HG02763 (cell line): ENCODE measurements at regions not wholly inside any gene's neighbourhood (a gene's known extent, or its start where the extent isn't known, plus 50 kb on each side); places are given as distances from the start of the nearest gene placed in this dataset.
"Not testable (repeated sequence)": the region's sequence is repeated elsewhere in the genome, so short reads cannot be mapped to it uniquely, and the experiment has no call there.

Experiments
- ATAC-seq: cut with Tn5 transposase; IDR thresholded peaks from one replicate; pipeline ENCODE4 v1.9.1; 2021; ENCODE audit warnings: mild to moderate bottlenecking, moderate library complexity; ENCODE audit not compliant: unreplicated experiment

DNA sequence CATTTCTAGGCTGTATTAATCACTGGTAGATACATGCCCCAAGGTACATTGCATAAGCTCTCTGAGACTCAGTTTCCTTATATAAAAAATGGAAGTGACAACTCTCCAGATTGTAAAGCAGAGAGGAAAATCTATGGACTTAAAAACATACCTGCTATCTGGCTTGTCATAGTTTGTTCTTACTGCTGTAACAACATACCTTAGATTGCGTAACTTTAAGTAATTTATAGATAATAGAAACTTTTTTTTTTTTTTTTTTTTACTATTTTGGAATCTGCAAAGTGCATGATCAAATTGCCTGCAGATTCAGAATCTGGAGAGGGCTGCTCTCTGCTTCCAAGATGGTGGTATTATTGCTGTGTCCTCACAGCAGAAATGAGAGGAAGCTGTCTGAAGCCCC is 827.7 kb upstream of the BRINP3 start:
- ATAC-seq: no peak

DNA sequence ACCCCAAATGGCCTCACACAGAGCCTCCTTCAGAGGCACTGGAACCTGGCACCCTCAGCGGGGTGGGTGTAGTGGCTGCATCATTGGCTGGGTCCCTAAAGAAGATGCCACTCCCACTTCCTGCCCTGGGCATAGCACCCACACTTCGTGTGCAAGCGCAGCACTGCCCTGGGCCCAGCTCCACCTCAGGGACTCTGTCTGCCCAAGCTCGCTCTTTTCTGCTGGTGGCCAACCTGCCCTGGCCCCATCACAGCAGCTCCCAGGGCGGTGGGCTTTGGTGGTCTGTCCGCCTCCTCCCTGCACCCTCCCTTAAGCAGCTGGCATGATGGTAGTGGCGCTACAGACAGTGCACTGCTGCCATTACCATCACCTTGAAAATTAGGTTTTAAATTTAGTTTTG is 829.3 kb upstream of the BRINP3 start:
- ATAC-seq: no peak

- ATAC-seq: no peak
Observed at GRCh38 chr1:191320062-191320461, 838.2 kb upstream of the RGS18 start.

DNA sequence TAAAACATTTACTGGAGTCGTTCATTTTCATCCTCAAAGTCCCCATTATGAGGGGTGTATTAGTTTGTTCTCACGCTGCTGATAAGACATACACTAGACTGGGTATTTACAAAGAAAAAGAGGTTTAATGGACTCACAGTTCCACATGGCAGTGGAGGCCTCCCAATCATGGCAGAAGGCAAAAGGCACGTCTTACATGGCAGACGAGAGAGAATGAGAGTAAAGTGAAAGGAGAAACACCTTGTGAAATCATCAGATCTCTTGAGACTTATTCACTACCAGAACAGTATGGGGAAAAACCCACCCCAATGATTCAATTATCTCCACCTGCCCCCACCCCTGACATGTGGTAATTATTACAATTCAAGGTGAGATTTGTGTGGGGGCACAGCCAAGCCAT is 830.4 kb upstream of the RGS18 start:
- no peak for ATAC-seq

DNA sequence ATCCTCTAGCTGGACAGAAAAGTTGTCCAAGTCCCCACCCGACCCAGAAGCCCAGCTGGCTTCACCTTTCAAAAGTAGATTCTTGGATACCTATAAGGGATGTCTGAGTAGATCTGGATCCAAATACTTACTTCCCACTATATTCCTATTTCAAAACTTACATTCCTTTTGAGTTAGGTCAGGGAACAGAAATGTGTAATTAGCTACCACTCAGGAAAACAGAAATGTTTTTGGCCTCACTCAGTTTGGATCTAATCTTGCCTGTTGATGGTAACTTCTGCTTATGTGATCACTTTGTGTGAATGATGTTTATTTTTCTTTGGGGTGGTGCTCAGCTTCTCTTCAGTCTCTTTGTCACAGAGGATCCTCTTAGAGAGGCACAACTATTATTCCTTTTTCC is 814.4 kb upstream of the RGS18 start:
- ATAC-seq: no peak

GRCh38 chr1:191346381-191346780 is 811.9 kb upstream of the RGS18 start:
- no peak for ATAC-seq

GRCh38 chr1:191348328-191348727 is 809.9 kb upstream of the RGS18 start:
- ATAC-seq: no peak

GRCh38 chr1:191350938-191351337 is 807.3 kb upstream of the RGS18 start:
- ATAC-seq: no peak

DNA sequence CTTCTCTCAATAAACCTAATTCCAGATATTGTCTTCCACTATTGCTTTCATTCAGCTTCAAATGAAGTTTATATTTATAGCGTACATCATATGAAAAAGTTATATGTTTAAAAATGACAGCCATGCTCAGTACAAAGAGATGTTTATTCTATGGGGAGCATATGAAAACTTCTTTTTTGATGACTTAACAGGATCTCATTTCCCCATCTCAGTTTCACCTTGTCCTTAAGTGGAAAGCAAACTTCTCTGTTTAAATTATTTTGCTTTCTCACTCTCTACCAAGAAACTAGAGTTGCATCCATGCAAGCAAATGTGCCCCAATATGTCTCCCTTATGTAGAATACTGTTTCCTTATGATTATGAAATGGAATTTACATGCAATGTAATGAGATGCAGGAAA is 799.5 kb upstream of the RGS18 start:
- ATAC-seq: no peak

GRCh38 chr1:191366686-191367085 is 791.6 kb upstream of the RGS18 start:
- no peak for ATAC-seq

DNA sequence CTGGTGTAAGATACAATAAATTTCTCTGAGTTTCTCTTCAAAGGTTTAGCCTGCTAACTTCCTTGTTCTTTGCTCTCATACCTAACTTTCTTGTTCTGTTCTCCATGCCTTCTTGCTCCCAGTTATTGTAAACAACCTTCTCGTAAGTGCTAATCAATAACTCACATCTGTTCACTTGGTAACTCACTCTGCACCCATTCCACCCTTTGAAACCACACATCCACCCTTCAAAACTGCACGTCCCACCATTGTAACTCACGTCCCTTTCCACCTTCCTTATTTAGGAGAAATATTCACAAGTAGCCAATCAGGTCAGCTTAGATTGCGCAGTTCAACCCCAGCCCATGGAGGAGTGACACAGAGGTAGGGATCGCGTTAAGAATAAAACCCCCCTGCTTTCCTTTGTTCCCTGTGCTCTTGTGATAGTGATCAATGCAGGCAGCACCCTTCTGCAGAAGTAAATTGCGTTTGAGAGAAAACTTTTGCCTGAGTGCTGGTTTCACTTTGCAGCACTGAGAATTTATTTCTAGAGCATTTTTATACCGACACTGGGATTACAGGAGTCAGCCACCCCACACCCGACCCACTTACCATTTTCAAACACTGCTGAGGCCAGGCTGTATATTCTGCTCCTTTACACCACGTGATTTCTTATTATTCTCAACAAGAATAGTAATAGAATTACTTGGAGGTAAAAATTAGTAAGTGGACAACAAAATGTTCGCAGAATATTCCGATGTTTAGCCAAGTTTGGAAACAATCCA is 789.2 kb upstream of the RGS18 start:
- no peak for ATAC-seq

GRCh38 chr1:191371626-191372025 is 786.6 kb upstream of the RGS18 start:
- ATAC-seq: no peak

GRCh38 chr1:191388283-191388682 is 770.0 kb upstream of the RGS18 start:
- no peak for ATAC-seq

DNA sequence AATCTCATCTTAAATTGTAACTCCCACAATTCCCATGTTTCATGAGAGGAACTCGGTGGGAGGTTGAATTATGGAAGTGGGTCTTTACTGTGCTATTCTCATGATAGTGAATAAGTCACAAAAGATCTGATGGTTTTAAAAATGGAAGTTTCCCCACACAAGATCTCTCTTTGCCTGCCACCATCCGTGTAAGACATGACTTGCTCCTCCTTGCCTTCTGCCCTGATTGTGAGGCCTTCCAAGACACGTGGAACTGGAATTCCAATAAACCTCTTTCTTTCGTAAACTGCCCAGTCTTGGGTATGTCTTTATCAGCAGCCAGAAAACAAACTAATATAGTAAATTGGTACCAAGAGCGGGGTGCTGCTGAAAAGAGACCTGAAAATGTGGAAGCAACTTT is 761.6 kb upstream of the RGS18 start:
- no peak for ATAC-seq

DNA sequence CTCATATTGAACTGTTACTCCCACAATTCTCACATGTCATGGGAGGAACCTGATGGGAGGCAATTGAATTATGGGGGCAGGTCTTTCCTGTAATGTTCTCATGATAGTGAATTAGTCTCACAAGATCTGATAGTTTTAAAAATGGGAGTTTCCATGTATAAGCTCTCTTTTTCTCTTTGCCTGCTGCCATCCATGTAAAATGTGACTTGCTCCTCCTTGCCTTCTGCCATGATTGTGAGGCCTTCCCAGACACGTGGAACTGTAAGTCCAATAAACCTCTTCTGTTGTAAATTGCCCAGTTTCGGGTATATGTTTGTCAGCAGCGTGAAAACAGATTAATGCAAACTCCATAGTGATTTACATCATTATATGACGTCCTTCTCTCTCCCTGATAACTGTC is 759.7 kb upstream of the RGS18 start:
- no peak for ATAC-seq

- ATAC-seq: no peak
Observed at GRCh38 chr1:191405417-191405816, 752.8 kb upstream of the RGS18 start.

- no peak for ATAC-seq
Observed at GRCh38 chr1:191414981-191415640, 743.2 kb upstream of the RGS18 start.

- no peak for ATAC-seq
Observed at GRCh38 chr1:191419842-191420241, 738.4 kb upstream of the RGS18 start.

DNA sequence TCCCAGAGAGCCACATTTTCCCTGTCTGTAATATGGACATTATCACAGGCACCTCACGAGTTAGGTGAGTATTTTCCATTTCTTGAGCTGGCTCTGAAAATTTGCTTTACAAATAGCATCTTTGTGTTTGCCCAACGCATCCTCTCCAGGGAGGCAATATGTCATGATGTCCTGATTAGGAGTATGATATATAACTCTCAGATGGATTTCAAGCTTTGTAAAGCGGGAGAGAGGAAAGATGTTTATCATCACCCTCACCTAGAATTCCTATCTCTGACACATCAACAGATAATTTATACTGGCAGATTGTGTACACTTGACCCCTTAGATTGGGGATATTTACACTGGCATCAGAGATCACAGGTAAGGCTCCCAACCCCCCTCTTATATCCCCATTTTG is 730.7 kb upstream of the RGS18 start:
- ATAC-seq: no peak

- ATAC-seq: no peak
Observed at GRCh38 chr1:191432817-191433216, 725.4 kb upstream of the RGS18 start.

GRCh38 chr1:191438979-191439378 is 719.3 kb upstream of the RGS18 start:
- no peak for ATAC-seq

DNA sequence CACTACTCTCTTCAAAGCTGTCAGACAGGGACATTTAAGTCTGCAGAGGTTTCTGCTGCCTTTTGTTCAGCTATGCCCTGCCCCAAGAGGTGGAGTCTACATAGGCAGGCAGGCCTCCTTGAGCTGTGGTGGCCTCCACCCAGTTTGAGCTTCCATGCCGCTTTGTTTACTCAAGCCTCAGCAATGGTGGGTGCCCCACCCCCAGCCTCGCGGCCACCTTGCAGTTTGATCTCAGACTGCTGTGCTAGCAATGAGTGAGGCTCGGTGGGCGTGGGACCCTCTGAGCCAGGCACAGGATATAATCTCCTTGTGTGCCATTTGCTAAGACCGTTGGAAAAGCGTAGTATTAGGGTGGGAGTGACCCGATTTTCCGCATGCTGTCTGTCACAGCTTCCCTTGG is 710.0 kb upstream of the RGS18 start:
- not testable (repeated sequence) for ATAC-seq

GRCh38 chr1:191452586-191452985 is 705.7 kb upstream of the RGS18 start:
- no peak for ATAC-seq
